GM21737 (cell line): ENCODE measurements at regions not wholly inside any gene's neighbourhood (a gene's known extent, or its start where the extent isn't known, plus 50 kb on each side); places are given as distances from the start of the nearest gene placed in this dataset.
"Not testable (repeated sequence)": the region's sequence is repeated elsewhere in the genome, so short reads cannot be mapped to it uniquely, and the experiment has no call there.

Experiments used
- ATAC-seq: cut with Tn5 transposase; IDR thresholded peaks from one replicate; pipeline ENCODE4 v1.9.1; 2021; ENCODE audit warnings: mild to moderate bottlenecking, moderate library complexity; ENCODE audit not compliant: unreplicated experiment

GRCh38 chr6:84581494-84582259 lies 182.7 kb downstream of the TBX18 start:
- ATAC-seq, result no peak

GRCh38 chr6:84579404-84579803 lies 185.0 kb downstream of the TBX18 start:
- ATAC-seq, result no peak

DNA sequence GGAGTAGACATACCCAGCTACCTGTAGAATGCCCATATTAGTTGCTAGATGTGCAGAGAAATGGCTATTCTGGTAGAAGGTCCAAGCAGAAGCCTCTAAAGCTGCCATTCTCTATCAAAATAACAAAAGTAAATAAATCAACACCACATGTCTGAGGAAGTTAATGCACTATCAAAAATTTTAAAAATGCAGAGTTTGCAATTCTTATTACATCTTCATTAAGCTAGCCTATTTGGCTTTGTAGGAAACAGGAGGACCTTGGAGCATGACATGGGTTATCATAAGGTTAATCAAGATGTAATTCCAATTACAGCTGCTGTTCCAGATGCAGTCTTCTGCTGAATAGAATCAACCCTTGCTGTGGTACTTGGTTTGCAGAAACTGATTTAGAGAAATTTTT lies 188.4 kb downstream of the TBX18 start:
- ATAC-seq, result no peak

DNA sequence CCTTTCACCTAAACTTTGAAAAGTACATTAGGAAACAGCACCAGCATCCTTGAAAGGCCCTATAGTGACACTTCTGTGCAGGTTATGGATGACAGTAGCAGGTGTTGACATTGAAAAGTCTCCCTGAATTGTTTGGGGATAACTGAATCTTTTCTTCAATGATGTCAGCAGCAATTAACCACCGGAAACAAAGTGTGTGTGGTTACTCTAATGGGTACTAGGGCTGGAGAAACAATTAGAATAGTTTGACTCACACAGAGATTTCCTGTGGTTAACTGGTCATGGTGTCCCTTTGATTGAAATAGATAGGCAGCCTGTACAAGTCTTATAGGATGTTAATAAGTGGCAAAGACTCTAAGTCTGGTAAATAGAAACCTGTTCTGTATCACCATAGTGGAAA lies 189.1 kb downstream of the TBX18 start:
- peak; percentile 96 for ATAC-seq

GRCh38 chr6:84569882-84570281 lies 194.5 kb downstream of the TBX18 start:
- ATAC-seq, result no peak

- ATAC-seq, result no peak
Observed at GRCh38 chr6:84568971-84569370, 195.4 kb downstream of the TBX18 start.

- not testable (repeated sequence) for ATAC-seq
Observed at GRCh38 chr6:84565718-84566117, 198.7 kb downstream of the TBX18 start.

DNA sequence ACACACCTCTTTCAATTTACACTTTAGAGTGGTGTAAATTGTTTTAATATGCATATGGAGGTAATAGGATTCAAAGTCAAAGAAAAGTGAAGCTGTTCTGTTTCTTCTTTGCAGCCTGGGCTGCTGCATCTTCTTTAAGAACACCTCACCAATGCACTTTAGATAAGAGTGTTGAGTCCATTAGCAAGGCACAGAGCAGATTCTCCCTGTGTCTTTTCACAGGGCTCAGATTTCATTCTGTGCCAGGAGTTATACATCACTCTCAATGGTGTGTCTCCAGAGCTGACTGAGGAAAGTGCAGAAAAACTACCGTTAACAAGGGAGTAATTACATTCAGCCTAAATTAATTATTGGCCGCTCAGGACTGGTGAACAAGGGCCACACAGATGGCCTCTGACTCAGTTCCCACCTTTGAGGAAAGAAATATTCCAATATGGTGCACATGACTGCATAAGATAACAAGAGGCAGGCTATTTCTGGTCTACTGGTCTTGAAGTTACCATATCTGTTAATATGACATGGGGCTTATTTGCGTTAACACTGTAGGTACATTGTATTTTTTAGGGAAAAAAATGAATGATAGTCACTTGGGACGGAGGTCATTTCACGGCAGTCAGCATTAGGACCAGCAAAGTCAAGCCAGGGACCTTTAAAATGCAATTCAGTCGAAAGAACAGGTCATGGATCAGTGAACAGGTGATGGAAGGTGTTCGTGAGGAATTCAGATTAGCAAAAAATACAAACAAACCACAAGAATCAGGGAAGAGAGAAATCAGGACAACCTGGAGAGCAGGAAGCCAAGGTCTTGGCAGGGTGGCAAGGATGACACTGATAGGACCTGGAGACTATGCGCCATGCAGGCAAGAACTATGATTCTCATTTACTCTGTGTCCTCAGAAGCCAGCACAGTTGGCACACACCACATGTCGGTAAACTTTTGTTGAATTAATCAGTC lies 203.7 kb downstream of the TBX18 start:
- ATAC-seq, result no peak

DNA sequence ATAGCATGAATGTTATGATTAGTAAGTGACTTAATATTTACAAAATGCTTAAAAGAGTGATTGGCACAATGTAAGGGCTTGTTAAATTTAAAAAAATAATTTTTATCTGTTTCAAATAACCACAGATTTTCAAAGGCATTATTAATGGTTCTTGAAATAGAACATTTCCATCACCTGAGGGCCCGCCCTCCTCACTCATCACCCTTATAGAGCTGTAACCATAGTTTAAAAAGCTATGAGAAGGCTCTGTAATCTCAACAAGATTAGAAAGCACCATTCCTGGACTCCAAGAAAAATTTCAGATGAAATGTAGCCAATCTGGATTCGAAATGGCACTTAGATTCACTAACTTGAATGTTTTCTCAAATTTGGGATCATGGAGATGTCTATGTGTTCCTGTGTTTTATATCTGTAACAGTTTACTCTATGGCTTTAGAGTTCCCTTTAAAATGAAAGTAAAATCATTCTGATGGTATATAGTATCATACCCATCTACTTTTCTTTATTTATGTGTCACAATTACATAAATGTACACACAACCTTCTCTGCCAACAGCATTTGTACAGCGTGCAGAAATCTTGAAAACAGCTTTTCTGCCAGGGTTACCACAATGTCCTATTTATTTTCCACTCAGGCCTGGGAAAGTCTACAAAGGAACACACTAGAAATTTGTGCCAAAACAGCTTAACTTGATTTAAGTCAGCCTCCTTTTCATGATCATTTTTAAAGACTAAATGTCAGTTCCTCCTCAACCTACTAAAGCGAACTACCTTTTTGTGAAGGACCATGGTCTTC lies 207.7 kb downstream of the TBX18 start:
- no peak for ATAC-seq

DNA sequence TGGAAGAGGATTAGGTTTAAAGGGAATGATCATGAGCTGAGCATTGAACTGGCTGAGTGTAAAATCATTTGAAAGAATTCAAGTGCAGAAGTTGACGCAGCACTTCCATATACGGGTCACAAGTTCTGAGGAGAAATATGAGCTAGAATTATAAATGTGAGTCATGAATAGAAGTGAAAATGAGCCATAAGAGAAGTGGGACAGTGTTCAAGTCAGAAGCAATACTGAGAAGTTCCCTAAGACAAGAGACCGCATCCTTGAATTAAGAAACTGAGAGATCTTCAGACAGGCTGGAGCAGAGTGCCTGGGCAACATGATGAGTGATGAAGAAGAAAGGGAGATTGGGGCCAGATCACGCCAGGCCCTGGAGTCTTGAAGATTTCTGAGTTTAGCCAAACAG lies 209.7 kb downstream of the TBX18 start:
- no peak for ATAC-seq

DNA sequence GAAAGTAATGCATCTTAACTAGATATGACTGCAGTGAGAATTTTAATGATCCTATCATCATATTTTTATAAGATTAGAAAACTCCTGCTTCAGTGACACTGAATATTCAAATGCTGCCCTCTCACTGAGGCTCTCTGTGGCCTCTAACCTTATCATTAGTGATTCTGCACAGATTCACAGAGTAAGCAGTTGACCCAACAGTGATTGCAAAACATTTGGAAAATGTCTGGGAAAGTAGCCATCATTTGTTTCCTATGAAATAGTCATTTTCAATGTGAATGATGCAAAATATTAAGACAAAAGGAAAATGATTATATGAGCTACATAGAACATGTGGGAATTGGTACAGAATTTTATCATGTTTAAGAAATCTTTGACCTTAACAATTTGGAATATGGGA lies 210.3 kb downstream of the TBX18 start:
- no peak for ATAC-seq

GRCh38 chr6:84553527-84553926 lies 210.9 kb downstream of the TBX18 start:
- no peak for ATAC-seq

GRCh38 chr6:84551797-84552196 lies 212.6 kb downstream of the TBX18 start:
- ATAC-seq, result no peak

- ATAC-seq, result no peak
Observed at GRCh38 chr6:84549917-84550316, 214.5 kb downstream of the TBX18 start.

DNA sequence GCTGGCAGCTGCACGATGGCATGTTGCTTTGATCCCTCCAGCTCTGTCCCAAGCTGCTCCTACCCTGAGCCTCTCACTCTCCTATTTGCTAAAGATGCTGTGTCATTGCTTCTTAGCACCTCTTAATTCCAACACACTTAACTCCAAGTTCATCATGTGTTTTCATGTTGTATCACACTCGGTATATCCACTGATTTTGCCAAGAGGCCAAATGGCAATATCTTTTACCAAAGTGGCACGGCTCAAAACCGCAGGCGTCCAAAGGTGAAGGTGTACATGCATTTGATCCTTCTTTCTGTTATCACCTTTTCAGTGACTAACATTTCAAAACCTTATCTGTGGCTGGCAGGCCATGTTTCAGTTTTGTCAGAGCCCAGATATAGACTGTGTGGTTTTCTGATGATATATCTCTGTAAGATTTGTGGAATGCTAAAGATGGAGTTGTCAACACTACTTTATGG lies 217.0 kb downstream of the TBX18 start:
- no peak for ATAC-seq

- no peak for ATAC-seq
Observed at GRCh38 chr6:84546427-84546914, 217.9 kb downstream of the TBX18 start.

GRCh38 chr6:84539122-84539856 lies 225.1 kb downstream of the TBX18 start:
- no peak for ATAC-seq

DNA sequence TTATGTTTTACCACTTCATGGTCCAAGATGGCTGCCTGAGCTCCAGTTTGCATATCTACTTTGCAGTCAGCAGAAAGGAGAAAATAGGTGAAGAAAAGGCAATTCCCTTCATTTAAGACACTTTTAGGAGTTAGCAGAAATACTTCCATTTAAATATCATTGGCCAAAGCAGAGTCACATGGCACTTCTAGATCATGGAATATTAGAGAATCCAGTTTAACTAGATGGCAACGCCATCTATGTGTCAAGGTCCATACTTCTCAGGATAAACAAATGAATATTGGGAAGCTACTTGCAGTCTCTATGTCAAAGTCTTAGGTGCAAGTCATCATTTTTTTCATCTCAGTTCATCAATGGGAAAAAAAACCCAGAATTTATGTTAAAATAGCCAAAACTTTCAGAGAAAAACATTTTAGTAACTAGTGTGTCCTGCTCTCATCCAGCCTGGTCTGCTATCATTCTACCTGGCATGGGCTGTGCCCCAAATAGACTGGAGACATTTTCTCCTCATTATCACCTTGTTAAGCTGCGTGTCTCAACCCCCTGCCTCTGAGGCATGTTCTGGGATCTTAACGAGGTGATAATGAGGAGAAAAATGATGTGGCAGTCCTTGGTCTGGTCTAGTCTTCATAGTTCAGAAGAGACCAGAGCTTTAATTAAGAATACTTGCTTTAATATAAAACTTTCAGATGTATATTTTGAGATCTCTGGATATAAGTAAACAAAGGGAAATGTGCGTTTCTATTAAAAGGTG lies 227.3 kb downstream of the TBX18 start:
- ATAC-seq, result no peak

DNA sequence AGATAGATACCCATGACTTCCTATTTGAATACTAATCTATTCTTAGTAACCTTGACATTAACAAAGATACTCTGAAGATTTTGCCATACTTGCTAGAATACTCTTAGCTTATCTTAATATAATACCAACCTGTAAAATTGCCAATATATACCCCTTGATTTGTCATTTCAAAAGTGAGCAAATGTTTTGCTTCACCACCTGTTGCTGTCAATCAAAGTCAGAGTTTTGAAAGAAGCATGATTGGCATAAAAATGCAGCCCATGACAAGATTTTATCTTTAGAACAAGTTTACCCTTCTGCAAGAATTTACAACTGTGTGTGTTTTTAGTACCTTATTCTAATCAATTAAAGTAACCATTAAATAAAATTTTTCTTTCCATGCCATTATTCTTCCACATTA lies 236.2 kb downstream of the TBX18 start:
- no peak for ATAC-seq

GRCh38 chr6:84526631-84527030 lies 237.8 kb downstream of the TBX18 start:
- no peak for ATAC-seq
